A673 (cell line): ENCODE measurements at regions not wholly inside any gene's neighbourhood (a gene's known extent, or its start where the extent isn't known, plus 50 kb on each side); places are given as distances from the start of the nearest gene placed in this dataset.

ENCODE experiments used
- BruUV-seq: library from RNA; stranded (reverse); fragments of 400-500 nt; replicated peaks from 2 replicates; lab custom pipeline; 2021; lab: Mats Ljungman, UMichigan
- CTCF ChIA-PET: fragments of 300-600 bp; sonication (Branson Sonifier 250); formaldehyde crosslinking; loops from one replicate; lab custom pipeline; 2022; ENCODE audit warnings: antibody characterized with exemption; lab: Charles Lee
- POLR2A ChIA-PET: fragments of 300-600 bp; sonication (Branson Sonifier 250); formaldehyde crosslinking; loops from one replicate; lab custom pipeline; 2022; ENCODE audit warnings: antibody characterized with exemption; ENCODE audit not compliant: low non-redundant PET; lab: Charles Lee
- DNase-seq: peaks from one replicate; pipeline ENCODE4 v3.0.0-alpha.2; 2015; ENCODE audit warnings: low spot score
- H3K27ac ChIP-seq: fragments of 200-600 bp; sonication (generic); 2 replicates; pipeline ENCODE4 v1.5.1; 2016; ENCODE audit warnings: mixed run types, low read depth, mild to moderate bottlenecking, mixed read lengths, antibody characterized with exemption, low read length; ENCODE audit not compliant: poor library complexity, severe bottlenecking
- H3K27me3 ChIP-seq: fragments of 200-600 bp; sonication (generic); replicated peaks from 2 replicates; pipeline ENCODE4 v1.6.1; 2017; ENCODE audit warnings: mixed run types, low read depth, mild to moderate bottlenecking, mixed read lengths, antibody characterized with exemption, low read length; ENCODE audit not compliant: insufficient read depth, poor library complexity
- H3K36me3 ChIP-seq: fragments of 200-600 bp; sonication (generic); 2 replicates; pipeline ENCODE4 v1.6.1; 2016; ENCODE audit warnings: mixed run types, mild to moderate bottlenecking, mixed read lengths, antibody characterized with exemption, low read length; ENCODE audit not compliant: insufficient read depth, poor library complexity, severe bottlenecking
- H3K4me1 ChIP-seq: fragments of 200-600 bp; sonication (generic); 2 replicates; pipeline ENCODE4 v1.6.1; 2017; ENCODE audit warnings: mixed run types, mild to moderate bottlenecking, mixed read lengths, antibody characterized with exemption, low read length; ENCODE audit not compliant: insufficient read depth, poor library complexity, severe bottlenecking
- H3K4me3 ChIP-seq: fragments of 200-600 bp; sonication (generic); 2 replicates; pipeline ENCODE4 v1.5.1; 2016; ENCODE audit warnings: low read depth, mixed run types, mild to moderate bottlenecking, mixed read lengths, low read length; ENCODE audit not compliant: poor library complexity, severe bottlenecking
- H3K9me3 ChIP-seq: fragments of 200-600 bp; sonication (generic); 2 replicates; pipeline ENCODE4 v1.6.1; 2016; ENCODE audit warnings: mixed run types, low read depth, mild to moderate bottlenecking, mixed read lengths, antibody characterized with exemption, low read length; ENCODE audit not compliant: poor library complexity, severe bottlenecking
- CTCF ChIP-seq: fragments of 300-800, 200-600 bp; sonication (generic); conservative IDR thresholded peaks from 2 replicates; pipeline ENCODE4 v1.5.1; 2017; ENCODE audit warnings: low read depth, mild to moderate bottlenecking, antibody characterized with exemption, low read length, moderate library complexity, mixed read lengths
- EZH2 ChIP-seq: fragments of 200-600 bp; sonication (generic); IDR thresholded peaks from 2 replicates; pipeline ENCODE4 v1.6.1; 2017; ENCODE audit warnings: borderline replicate concordance, low read depth, mild to moderate bottlenecking, mixed read lengths, antibody characterized with exemption, low read length; ENCODE audit not compliant: poor library complexity, severe bottlenecking
- intact Hi-C: fragments of 100-400 bp; cut with micrococcal nuclease; formaldehyde crosslinking; loops from one replicate; pipeline ENCODE4 v1.10.0; 2022; ENCODE audit not compliant: unreplicated experiment

- CTCF ChIA-PET: no interaction called here
- no peaks in the 10 kb centered on the region for H3K4me1 ChIP-seq
- no peak for TF ChIP-seq CTCF
- POLR2A ChIA-PET: no interaction called here
- H3K27me3 ChIP-seq: peaks cover 9% of the 10 kb centered on the region
- no peak overlapping the region for H3K4me3 ChIP-seq
- no TSS peak for BruUV-seq
- no peaks in the 10 kb centered on the region for H3K36me3 ChIP-seq
- intact Hi-C loops: no loop called here
- DNase-seq: no peak
- no peaks in the 10 kb centered on the region for H3K9me3 ChIP-seq
- H3K27ac ChIP-seq: no peak overlapping the region
Observed at GRCh38 chr17:69961501-69962145, 113.4 kb upstream of the KCNJ16 start.

- Histone ChIP-seq H3K36me3 (no peaks in the 10 kb centered on the region), H3K27ac (no peak overlapping the region), H3K27me3 (peaks cover 9% of the 10 kb centered on the region), H3K4me3 (no peak overlapping the region), H3K9me3 (no peaks in the 10 kb centered on the region), H3K4me1 (no peaks in the 10 kb centered on the region)
- intact Hi-C loops: no loop called here
- ChIA-PET POLR2A (no interaction called here), CTCF (no interaction called here)
- no peak for DNase-seq
- no TSS peak for BruUV-seq
- TF ChIP-seq CTCF (no peak), EZH2 (no peak)
Observed at GRCh38 chr17:69962436-69962995, 112.5 kb upstream of the KCNJ16 start.

GRCh38 chr17:69967910-69968411, 107.1 kb upstream of the KCNJ16 start:
- Histone ChIP-seq H3K27ac (no peak overlapping the region), H3K4me3 (no peak overlapping the region), H3K27me3 (peaks cover 2% of the 10 kb centered on the region), H3K4me1 (no peaks in the 10 kb centered on the region), H3K36me3 (no peaks in the 10 kb centered on the region), H3K9me3 (no peaks in the 10 kb centered on the region)
- BruUV-seq: no TSS peak
- POLR2A ChIA-PET: no interaction called here
- DNase-seq: no peak
- intact Hi-C loops: no loop called here
- TF ChIP-seq EZH2 (no peak), CTCF (no peak)
- CTCF ChIA-PET: no interaction called here
